PC-3 (cell line): ENCODE measurements at regions not wholly inside any gene's neighbourhood (a gene's known extent, or its start where the extent isn't known, plus 50 kb on each side); places are given as distances from the start of the nearest gene placed in this dataset.

ENCODE experiments used
- CTCF ChIP-seq: fragments of 300-600 bp; sonication (generic); conservative IDR thresholded peaks from 2 replicates; pipeline ENCODE4 v1.5.1; 2017; ENCODE audit warnings: antibody characterized with exemption, low read depth, mild to moderate bottlenecking, low read length
- EZH2phosphoT487 ChIP-seq: fragments of 300-600 bp; sonication (generic); IDR thresholded peaks from 2 replicates; pipeline ENCODE4 v1.6.1; 2018; ENCODE audit warnings: mild to moderate bottlenecking, antibody characterized with exemption, low read length, borderline replicate concordance

GRCh38 chr11:129584316-129584715 lies 208.7 kb downstream of the BARX2 start:
- TF ChIP-seq EZH2phosphoT487 (no peak), CTCF (no peak)
